Hepatocyte (in vitro differentiated cells): ENCODE measurements at regions not wholly inside any gene's neighbourhood (a gene's known extent, or its start where the extent isn't known, plus 50 kb on each side); places are given as distances from the start of the nearest gene placed in this dataset.

Experiments
- CTCF ChIP-seq: fragments of 200-600 bp; sonication (generic); IDR thresholded peaks from 2 replicates; pipeline ENCODE4 v1.5.1; 2016; ENCODE audit warnings: antibody characterized with exemption, mild to moderate bottlenecking; ENCODE audit not compliant: poor library complexity
- EZH2phosphoT487 ChIP-seq: fragments of 200-600 bp; sonication (generic); IDR thresholded peaks from one replicate; pipeline ENCODE4 v1.6.1; 2018; ENCODE audit warnings: antibody characterized with exemption, mild to moderate bottlenecking, low read depth, moderate library complexity; ENCODE audit not compliant: unreplicated experiment, severe bottlenecking

GRCh38 chr7:13049946-13050345 lies 362.5 kb downstream of the ARL4A start:
- TF ChIP-seq CTCF (no peak), EZH2phosphoT487 (no peak)
